ENCODE measurements at regions not wholly inside any gene's neighbourhood (a gene's known extent, or its start where the extent isn't known, plus 50 kb on each side); places are given as distances from the start of the nearest gene placed in this dataset.
A peak's percentile ranks its signal among the peaks of the same experiment; 100 is the strongest.

- Mint-ChIP-seq H3K4me1 (ENCODE audit: insufficient read depth, unreplicated experiment) (no peaks in the 10 kb centered on the region), H3K27me3 (ENCODE audit: insufficient read depth, unreplicated experiment) (peaks cover 26% of the 10 kb centered on the region), H3K9me3 (ENCODE audit: unreplicated experiment) (no peaks in the 10 kb centered on the region), H3K27ac (ENCODE audit: low read depth, unreplicated experiment) (no peak overlapping the region), H3K4me3 (ENCODE audit: unreplicated experiment) (no peak overlapping the region), H3K36me3 (ENCODE audit: insufficient read depth, unreplicated experiment) (no peaks in the 10 kb centered on the region)
- BruUV-seq (replicated peaks), result no TSS peak
- CTCF ChIA-PET, result interaction anchor here (0.5 to 1.7 kb wide), 2 partner anchors 134 to 273 kb away, joined by 3 to 9 read pairs; no protein-coding TSS in a partner anchor
- intact Hi-C loops (cut with micrococcal nuclease), result no loop called here
- TF ChIP-seq, protein P1, sequence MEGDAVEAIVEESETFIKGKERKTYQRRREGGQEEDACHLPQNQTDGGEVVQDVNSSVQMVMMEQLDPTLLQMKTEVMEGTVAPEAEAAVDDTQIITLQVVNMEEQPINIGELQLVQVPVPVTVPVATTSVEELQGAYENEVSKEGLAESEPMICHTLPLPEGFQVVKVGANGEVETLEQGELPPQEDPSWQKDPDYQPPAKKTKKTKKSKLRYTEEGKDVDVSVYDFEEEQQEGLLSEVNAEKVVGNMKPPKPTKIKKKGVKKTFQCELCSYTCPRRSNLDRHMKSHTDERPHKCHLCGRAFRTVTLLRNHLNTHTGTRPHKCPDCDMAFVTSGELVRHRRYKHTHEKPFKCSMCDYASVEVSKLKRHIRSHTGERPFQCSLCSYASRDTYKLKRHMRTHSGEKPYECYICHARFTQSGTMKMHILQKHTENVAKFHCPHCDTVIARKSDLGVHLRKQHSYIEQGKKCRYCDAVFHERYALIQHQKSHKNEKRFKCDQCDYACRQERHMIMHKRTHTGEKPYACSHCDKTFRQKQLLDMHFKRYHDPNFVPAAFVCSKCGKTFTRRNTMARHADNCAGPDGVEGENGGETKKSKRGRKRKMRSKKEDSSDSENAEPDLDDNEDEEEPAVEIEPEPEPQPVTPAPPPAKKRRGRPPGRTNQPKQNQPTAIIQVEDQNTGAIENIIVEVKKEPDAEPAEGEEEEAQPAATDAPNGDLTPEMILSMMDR (IDR thresholded peaks at IDR 0.05; ENCODE audit: unreplicated experiment), result no peak
- POLR2A ChIA-PET, result interaction anchor here (0.6 kb wide), 1 partner anchor 33 kb away, joined by 3 read pairs; no protein-coding TSS in a partner anchor
- no peak for DNase-seq (ENCODE audit: unreplicated experiment)
Measured at GRCh38 chr10:104540181-104540580, 100.9 kb upstream of the SORCS3 start.

GRCh38 chr10:104541820-104542219 lies 99.3 kb upstream of the SORCS3 start:
- CTCF ChIA-PET, result no interaction called here
- no peak overlapping the region for H3K4me3 Mint-ChIP-seq (ENCODE audit: unreplicated experiment)
- TF ChIP-seq, protein P1 (IDR thresholded peaks at IDR 0.05; ENCODE audit: unreplicated experiment), result no peak
- no peaks in the 10 kb centered on the region for H3K4me1 Mint-ChIP-seq (ENCODE audit: insufficient read depth, unreplicated experiment)
- BruUV-seq (replicated peaks), result no TSS peak
- POLR2A ChIA-PET, result interaction anchor here (1.3 kb wide), 1 partner anchor 10 kb away, joined by 4 read pairs; no protein-coding TSS in a partner anchor
- no peaks in the 10 kb centered on the region for H3K36me3 Mint-ChIP-seq (ENCODE audit: insufficient read depth, unreplicated experiment)
- intact Hi-C loops (cut with micrococcal nuclease), result no loop called here
- no peak overlapping the region for H3K27ac Mint-ChIP-seq (ENCODE audit: low read depth, unreplicated experiment)
- no peaks in the 10 kb centered on the region for H3K9me3 Mint-ChIP-seq (ENCODE audit: unreplicated experiment)
- H3K27me3 Mint-ChIP-seq (ENCODE audit: insufficient read depth, unreplicated experiment), result peaks cover 20% of the 10 kb centered on the region
- DNase-seq (ENCODE audit: unreplicated experiment), result no peak

GRCh38 chr10:104546336-104546735 lies 94.8 kb upstream of the SORCS3 start:
- H3K9me3 Mint-ChIP-seq (ENCODE audit: unreplicated experiment), result no peaks in the 10 kb centered on the region
- no peak overlapping the region for H3K4me3 Mint-ChIP-seq (ENCODE audit: unreplicated experiment)
- no peaks in the 10 kb centered on the region for H3K4me1 Mint-ChIP-seq (ENCODE audit: insufficient read depth, unreplicated experiment)
- TF ChIP-seq, protein P1 (IDR thresholded peaks at IDR 0.05; ENCODE audit: unreplicated experiment), result no peak
- peaks cover 17% of the 10 kb centered on the region for H3K27me3 Mint-ChIP-seq (ENCODE audit: insufficient read depth, unreplicated experiment)
- CTCF ChIA-PET, result interaction anchor here (0.6 kb wide), 1 partner anchor 54 kb away, joined by 3 read pairs; no protein-coding TSS in a partner anchor
- no peak for DNase-seq (ENCODE audit: unreplicated experiment)
- POLR2A ChIA-PET, result no interaction called here
- no peak overlapping the region for H3K27ac Mint-ChIP-seq (ENCODE audit: low read depth, unreplicated experiment)
- H3K36me3 Mint-ChIP-seq (ENCODE audit: insufficient read depth, unreplicated experiment), result no peaks in the 10 kb centered on the region
- intact Hi-C loops (cut with micrococcal nuclease), result no loop called here
- no TSS peak for BruUV-seq (replicated peaks)

DNA sequence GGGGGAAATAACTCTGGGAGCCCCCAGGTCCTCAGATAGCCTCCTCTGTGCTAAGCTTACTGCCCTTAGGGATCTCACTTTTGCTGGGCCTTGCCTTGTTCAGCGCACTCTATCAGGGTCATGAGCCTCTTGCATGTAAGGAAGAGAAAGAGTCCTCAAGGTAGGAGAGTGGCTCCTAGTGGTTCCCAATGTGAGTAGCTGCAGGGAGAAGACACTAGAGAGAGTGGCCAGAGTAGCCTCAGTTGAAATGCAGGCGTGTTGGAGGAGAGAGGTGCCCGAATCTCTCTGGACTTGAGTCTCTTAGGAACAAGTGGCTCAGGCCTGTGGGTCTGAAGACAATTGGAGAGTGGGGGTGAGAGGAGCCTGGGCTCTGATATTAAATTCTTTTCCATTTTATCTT lies 94.3 kb upstream of the SORCS3 start:
- Mint-ChIP-seq H3K9me3 (ENCODE audit: unreplicated experiment) (no peaks in the 10 kb centered on the region), H3K4me3 (ENCODE audit: unreplicated experiment) (no peak overlapping the region), H3K4me1 (ENCODE audit: insufficient read depth, unreplicated experiment) (no peaks in the 10 kb centered on the region), H3K27ac (ENCODE audit: low read depth, unreplicated experiment) (no peak overlapping the region), H3K36me3 (ENCODE audit: insufficient read depth, unreplicated experiment) (no peaks in the 10 kb centered on the region), H3K27me3 (ENCODE audit: insufficient read depth, unreplicated experiment) (peaks cover 17% of the 10 kb centered on the region)
- ChIA-PET CTCF (interaction anchor here (0.6 kb wide), 1 partner anchor 55 kb away, joined by 3 read pairs; no protein-coding TSS in a partner anchor), POLR2A (no interaction called here)
- BruUV-seq (replicated peaks), result no TSS peak
- intact Hi-C loops (cut with micrococcal nuclease), result no loop called here
- peak; percentile 5 for DNase-seq (ENCODE audit: unreplicated experiment)
- TF ChIP-seq, protein P1 (IDR thresholded peaks at IDR 0.05; ENCODE audit: unreplicated experiment), result no peak
